Activated CD4-positive, alpha-beta T cell treated with anti-CD3 and anti-CD28 coated beads, Interleukin-2, amount 50 U/mL, for 1 hour (primary cell): ENCODE measurements at regions not wholly inside any gene's neighbourhood (a gene's known extent, or its start where the extent isn't known, plus 50 kb on each side); places are given as distances from the start of the nearest gene placed in this dataset.
"Not testable (repeated sequence)": the region's sequence is repeated elsewhere in the genome, so short reads cannot be mapped to it uniquely, and the experiment has no call there.

Source experiments
- DNase-seq: peaks from one replicate; pipeline ENCODE4 v3.0.0-alpha.2; 2020

- no peak for DNase-seq
Measured at GRCh38 chr2:44051593-44052347, 56.0 kb upstream of the LRPPRC start.

GRCh38 chr2:44052584-44052983 is 56.8 kb upstream of the LRPPRC start:
- DNase-seq, result no peak

GRCh38 chr2:44053052-44053451 is 57.3 kb upstream of the LRPPRC start:
- no peak for DNase-seq

- DNase-seq, result no peak
Measured at GRCh38 chr2:44053456-44053855, 57.7 kb upstream of the LRPPRC start.

- no peak for DNase-seq
Measured at GRCh38 chr2:44055229-44055628, 59.4 kb upstream of the LRPPRC start.

- DNase-seq, result no peak
Measured at GRCh38 chr2:44055664-44056063, 59.9 kb upstream of the LRPPRC start.

GRCh38 chr2:44056947-44057346 is 61.2 kb upstream of the LRPPRC start:
- no peak for DNase-seq

GRCh38 chr2:44060286-44060685 is 64.5 kb upstream of the LRPPRC start:
- not testable (repeated sequence) for DNase-seq

GRCh38 chr2:44060990-44061389 is 65.2 kb upstream of the LRPPRC start:
- DNase-seq, result no peak

GRCh38 chr2:44061469-44061868 is 65.7 kb upstream of the LRPPRC start:
- DNase-seq, result no peak

- DNase-seq, result no peak
Measured at GRCh38 chr2:44061876-44062275, 66.1 kb upstream of the LRPPRC start.

- no peak for DNase-seq
Measured at GRCh38 chr2:44063033-44063432, 67.2 kb upstream of the LRPPRC start.

GRCh38 chr2:44064281-44064680 is 68.5 kb upstream of the LRPPRC start:
- DNase-seq, result not testable (repeated sequence)

- not testable (repeated sequence) for DNase-seq
Measured at GRCh38 chr2:44067012-44067790, 71.4 kb upstream of the LRPPRC start.

GRCh38 chr2:44067791-44068181 is 72.0 kb upstream of the LRPPRC start:
- DNase-seq, result not testable (repeated sequence)

- no peak for DNase-seq
Measured at GRCh38 chr2:44071454-44072046, 75.8 kb upstream of the LRPPRC start.

- not testable (repeated sequence) for DNase-seq
Measured at GRCh38 chr2:44073667-44074066, 77.9 kb upstream of the LRPPRC start.

- DNase-seq, result not testable (repeated sequence)
Measured at GRCh38 chr2:44074795-44075194, 79.0 kb upstream of the LRPPRC start.

- DNase-seq, result no peak
Measured at GRCh38 chr2:44075541-44075940, 79.8 kb upstream of the LRPPRC start.

- DNase-seq, result no peak
Measured at GRCh38 chr2:44077942-44078511, 82.2 kb upstream of the LRPPRC start.

- DNase-seq, result no peak
Measured at GRCh38 chr2:44079686-44080085, 83.9 kb upstream of the LRPPRC start.

- DNase-seq, result no peak
Measured at GRCh38 chr2:44083054-44083453, 85.6 kb upstream of the PPM1B start.

GRCh38 chr2:44084850-44085249 is 83.8 kb upstream of the PPM1B start:
- no peak for DNase-seq

GRCh38 chr2:44086629-44087028 is 82.0 kb upstream of the PPM1B start:
- no peak for DNase-seq
